ENCODE measurements at regions not wholly inside any gene's neighbourhood (a gene's known extent, or its start where the extent isn't known, plus 50 kb on each side); places are given as distances from the start of the nearest gene placed in this dataset.

DNA sequence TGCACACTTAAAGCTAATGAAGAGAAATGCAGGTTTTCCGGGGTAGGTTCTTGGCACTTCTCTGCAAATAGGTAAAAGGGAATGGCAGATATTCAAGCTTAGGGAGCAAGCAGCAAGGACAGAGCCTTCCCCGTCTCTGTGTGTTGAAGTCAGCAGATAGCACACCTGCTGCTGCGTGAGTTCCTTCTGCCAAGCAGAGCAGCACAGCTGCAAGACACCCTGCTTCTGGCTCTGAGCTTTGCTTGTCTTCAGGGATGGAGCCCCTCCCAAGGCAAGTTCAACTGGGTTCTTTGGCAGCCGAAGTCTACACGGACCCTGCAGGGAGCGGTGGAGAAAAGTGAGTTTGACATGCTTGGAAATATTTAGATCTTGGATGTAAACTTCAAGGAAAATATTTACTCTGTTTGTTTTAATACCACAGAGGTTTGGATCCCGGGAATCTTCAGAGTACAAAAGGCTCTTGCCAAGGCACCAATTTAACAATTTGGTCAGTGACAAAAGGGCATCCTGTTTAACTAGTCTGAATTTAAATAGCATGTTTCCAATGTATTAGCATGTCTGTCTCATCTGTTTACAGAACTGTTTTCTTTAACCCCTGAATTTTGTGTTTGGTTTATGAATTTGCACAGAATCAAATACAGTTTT lies 113.4 kb upstream of the KCNJ16 start:
- no peak overlapping the region for H3K27ac ChIP-seq (ENCODE audit: low read depth, low read length)
- H3K27me3 ChIP-seq (ENCODE audit: insufficient read depth, low read length) = no peaks in the 10 kb centered on the region
- no peaks in the 10 kb centered on the region for H3K4me1 ChIP-seq (ENCODE audit: control insufficient read depth, insufficient read depth, low read length, unreplicated experiment)
- H3K36me3 ChIP-seq (ENCODE audit: insufficient read depth, low read length) = no peaks in the 10 kb centered on the region
- H3K79me2 ChIP-seq (ENCODE audit: control insufficient read depth, insufficient read depth, low read length, unreplicated experiment) = no peaks in the 10 kb centered on the region
- no peak overlapping the region for H3K4me3 ChIP-seq (ENCODE audit: low read depth, low read length)
- no peak overlapping the region for H2AFZ ChIP-seq (ENCODE audit: low read length, unreplicated experiment)

DNA sequence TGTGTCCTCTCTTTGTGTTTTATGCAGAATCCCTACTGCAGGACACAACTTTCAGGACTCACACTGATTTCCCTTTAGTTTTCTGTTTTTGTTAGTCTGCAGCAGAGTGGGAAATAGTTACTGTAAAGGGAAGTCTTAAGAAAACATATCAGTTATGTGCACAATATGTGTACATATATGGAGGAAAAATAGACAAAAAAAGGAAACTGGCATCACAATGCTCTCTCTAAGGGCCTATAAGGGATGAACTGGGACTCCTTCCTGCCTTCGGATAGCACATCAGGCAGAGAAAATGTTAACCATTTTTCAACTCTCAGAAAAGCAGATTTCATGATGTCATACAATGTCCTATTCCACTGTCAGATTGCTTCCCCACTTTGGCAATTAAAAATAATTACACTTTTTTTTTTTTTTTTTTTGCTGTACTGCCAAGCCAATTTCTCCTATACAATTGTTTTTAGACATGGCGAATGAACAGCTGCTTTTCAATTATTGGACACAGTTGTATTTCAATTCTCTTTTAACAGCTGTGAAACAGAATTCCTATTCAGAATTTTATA lies 112.5 kb upstream of the KCNJ16 start:
- Histone ChIP-seq H3K27me3 (ENCODE audit: insufficient read depth, low read length) (no peaks in the 10 kb centered on the region), H2AFZ (ENCODE audit: low read length, unreplicated experiment) (no peak overlapping the region), H3K36me3 (ENCODE audit: insufficient read depth, low read length) (no peaks in the 10 kb centered on the region), H3K4me3 (ENCODE audit: low read depth, low read length) (no peak overlapping the region), H3K79me2 (ENCODE audit: control insufficient read depth, insufficient read depth, low read length, unreplicated experiment) (no peaks in the 10 kb centered on the region), H3K4me1 (ENCODE audit: control insufficient read depth, insufficient read depth, low read length, unreplicated experiment) (no peaks in the 10 kb centered on the region), H3K27ac (ENCODE audit: low read depth, low read length) (no peak overlapping the region)

DNA sequence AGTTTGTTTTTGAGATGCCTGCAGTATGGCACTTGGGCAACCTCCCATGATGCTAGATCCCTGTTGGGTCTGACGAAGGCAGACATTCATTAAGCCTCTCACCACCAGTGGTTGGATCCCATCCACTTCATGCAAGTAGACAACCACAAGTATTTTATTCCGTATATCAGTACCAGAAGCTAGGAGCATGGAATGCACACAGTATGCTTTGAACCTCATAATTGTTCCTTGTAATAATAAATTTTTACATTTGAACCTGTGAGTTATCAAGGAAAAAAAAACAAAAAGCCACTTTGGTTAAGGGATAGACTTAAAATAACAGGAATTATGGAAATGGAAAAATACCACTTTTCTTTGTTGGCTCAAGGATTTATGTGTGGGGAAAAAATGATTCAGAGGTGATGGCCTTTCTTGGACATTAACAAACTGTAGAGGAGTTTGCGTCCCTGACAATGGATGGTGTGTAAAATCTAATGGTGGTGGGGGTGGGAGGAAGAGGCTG lies 107.1 kb upstream of the KCNJ16 start:
- no peaks in the 10 kb centered on the region for H3K27me3 ChIP-seq (ENCODE audit: insufficient read depth, low read length)
- H3K4me3 ChIP-seq (ENCODE audit: low read depth, low read length) = no peak overlapping the region
- H2AFZ ChIP-seq (ENCODE audit: low read length, unreplicated experiment) = no peak overlapping the region
- H3K27ac ChIP-seq (ENCODE audit: low read depth, low read length) = 0 out of 2 replicates have a peak overlapping the region, but pooled peaks have one; percentile 9
- H3K4me1 ChIP-seq (ENCODE audit: control insufficient read depth, insufficient read depth, low read length, unreplicated experiment) = no peaks in the 10 kb centered on the region
- no peaks in the 10 kb centered on the region for H3K36me3 ChIP-seq (ENCODE audit: insufficient read depth, low read length)
- no peaks in the 10 kb centered on the region for H3K79me2 ChIP-seq (ENCODE audit: control insufficient read depth, insufficient read depth, low read length, unreplicated experiment)

DNA sequence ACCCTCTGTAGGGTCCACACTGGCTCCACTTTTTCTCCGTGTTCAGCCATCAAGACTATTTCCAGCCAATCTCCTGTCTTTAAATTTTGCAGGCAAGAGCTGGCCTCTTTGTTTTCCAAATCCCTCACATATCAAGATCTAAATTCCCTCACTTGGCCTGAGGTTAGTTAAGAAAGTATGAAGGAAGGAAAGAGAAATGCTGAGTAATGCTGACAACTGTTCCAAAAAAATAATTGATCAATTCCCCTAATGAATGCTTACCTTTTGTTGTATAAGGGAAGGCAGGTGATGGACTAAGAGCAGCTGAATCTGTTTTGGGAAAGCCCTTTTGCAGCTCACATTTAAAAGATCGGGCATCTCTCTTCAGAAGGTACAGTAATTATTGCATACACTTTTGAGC lies 105.1 kb upstream of the KCNJ16 start:
- no peak overlapping the region for H3K4me3 ChIP-seq (ENCODE audit: low read depth, low read length)
- H3K36me3 ChIP-seq (ENCODE audit: insufficient read depth, low read length) = no peaks in the 10 kb centered on the region
- H3K27me3 ChIP-seq (ENCODE audit: insufficient read depth, low read length) = no peaks in the 10 kb centered on the region
- no peaks in the 10 kb centered on the region for H3K4me1 ChIP-seq (ENCODE audit: control insufficient read depth, insufficient read depth, low read length, unreplicated experiment)
- no peaks in the 10 kb centered on the region for H3K79me2 ChIP-seq (ENCODE audit: control insufficient read depth, insufficient read depth, low read length, unreplicated experiment)
- no peak overlapping the region for H2AFZ ChIP-seq (ENCODE audit: low read length, unreplicated experiment)
- no peak overlapping the region for H3K27ac ChIP-seq (ENCODE audit: low read depth, low read length)

DNA sequence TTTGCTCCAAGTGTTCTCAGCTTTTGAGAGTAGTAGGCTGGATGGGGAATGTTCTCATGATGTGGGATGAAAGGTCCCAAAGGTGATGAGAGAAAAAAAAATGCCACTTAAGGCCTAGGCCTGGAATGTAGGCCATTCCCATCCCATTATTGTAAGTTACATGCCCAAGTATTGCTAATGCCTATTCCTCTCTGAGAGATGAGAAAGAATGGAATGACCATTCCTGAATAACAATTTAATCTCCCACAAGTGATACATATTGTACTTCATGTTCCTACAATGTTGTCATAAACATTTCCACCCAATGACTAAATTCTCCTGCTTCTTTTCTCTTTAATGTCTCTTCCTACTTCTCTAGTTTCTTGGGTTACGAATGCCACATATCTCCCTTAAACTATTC lies 102.8 kb upstream of the KCNJ16 start:
- no peak overlapping the region for H2AFZ ChIP-seq (ENCODE audit: low read length, unreplicated experiment)
- no peak overlapping the region for H3K27ac ChIP-seq (ENCODE audit: low read depth, low read length)
- H3K27me3 ChIP-seq (ENCODE audit: insufficient read depth, low read length) = no peaks in the 10 kb centered on the region
- H3K36me3 ChIP-seq (ENCODE audit: insufficient read depth, low read length) = no peaks in the 10 kb centered on the region
- no peaks in the 10 kb centered on the region for H3K4me1 ChIP-seq (ENCODE audit: control insufficient read depth, insufficient read depth, low read length, unreplicated experiment)
- no peaks in the 10 kb centered on the region for H3K79me2 ChIP-seq (ENCODE audit: control insufficient read depth, insufficient read depth, low read length, unreplicated experiment)
- no peak overlapping the region for H3K4me3 ChIP-seq (ENCODE audit: low read depth, low read length)

- Histone ChIP-seq H3K27me3 (ENCODE audit: insufficient read depth, low read length) (no peaks in the 10 kb centered on the region), H3K4me1 (ENCODE audit: control insufficient read depth, insufficient read depth, low read length, unreplicated experiment) (peaks cover 10% of the 10 kb centered on the region), H3K79me2 (ENCODE audit: control insufficient read depth, insufficient read depth, low read length, unreplicated experiment) (no peaks in the 10 kb centered on the region), H3K27ac (ENCODE audit: low read depth, low read length) (no peak overlapping the region), H3K36me3 (ENCODE audit: insufficient read depth, low read length) (no peaks in the 10 kb centered on the region), H3K4me3 (ENCODE audit: low read depth, low read length) (no peak overlapping the region), H2AFZ (ENCODE audit: low read length, unreplicated experiment) (no peak overlapping the region)
These were observed 99.2 kb upstream of the KCNJ16 start for GRCh38 chr17:69975808-69976207.

DNA sequence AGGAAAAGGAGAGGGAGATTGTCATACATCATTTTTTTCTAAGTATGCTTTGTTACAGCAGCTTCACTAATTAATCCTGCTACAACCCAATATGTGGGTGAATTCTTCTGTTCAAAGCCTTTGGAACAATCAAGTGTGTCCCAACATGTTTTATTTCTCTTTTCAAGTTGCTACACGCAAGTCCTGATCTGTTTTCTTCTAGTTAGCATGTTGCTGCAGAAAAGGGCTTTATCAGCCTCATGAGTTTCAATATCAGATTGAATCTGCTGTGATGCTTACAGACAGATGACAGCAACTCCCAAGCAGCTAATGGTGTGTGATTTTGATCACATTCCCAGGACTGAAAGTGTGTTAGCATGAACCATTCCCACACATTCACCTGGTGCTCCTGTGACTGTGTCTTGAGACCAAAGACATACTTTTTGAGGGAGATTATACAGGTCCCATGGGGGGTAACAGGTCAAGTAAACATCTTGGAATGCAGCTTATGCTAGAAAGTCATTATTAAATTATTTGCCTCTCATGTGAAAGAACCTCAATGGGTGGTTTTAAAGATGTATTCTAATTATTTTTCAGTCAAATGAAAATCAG lies 96.9 kb upstream of the KCNJ16 start:
- Histone ChIP-seq H2AFZ (ENCODE audit: low read length, unreplicated experiment) (no peak overlapping the region), H3K4me1 (ENCODE audit: control insufficient read depth, insufficient read depth, low read length, unreplicated experiment) (peaks cover 10% of the 10 kb centered on the region), H3K4me3 (ENCODE audit: low read depth, low read length) (no peak overlapping the region)

GRCh38 chr17:69981441-69981840 lies 93.6 kb upstream of the KCNJ16 start:
- Histone ChIP-seq H3K4me3 (ENCODE audit: low read depth, low read length) (no peak overlapping the region), H3K36me3 (ENCODE audit: insufficient read depth, low read length) (no peaks in the 10 kb centered on the region), H3K27me3 (ENCODE audit: insufficient read depth, low read length) (no peaks in the 10 kb centered on the region), H3K27ac (ENCODE audit: low read depth, low read length) (no peak overlapping the region), H3K79me2 (ENCODE audit: control insufficient read depth, insufficient read depth, low read length, unreplicated experiment) (no peaks in the 10 kb centered on the region), H2AFZ (ENCODE audit: low read length, unreplicated experiment) (no peak overlapping the region), H3K4me1 (ENCODE audit: control insufficient read depth, insufficient read depth, low read length, unreplicated experiment) (peaks cover 10% of the 10 kb centered on the region)

More for the DNA sequence above, 96.9 kb upstream of the KCNJ16 start:
- Histone ChIP-seq H3K36me3 (ENCODE audit: insufficient read depth, low read length) (no peaks in the 10 kb centered on the region), H3K79me2 (ENCODE audit: control insufficient read depth, insufficient read depth, low read length, unreplicated experiment) (no peaks in the 10 kb centered on the region), H3K27me3 (ENCODE audit: insufficient read depth, low read length) (no peaks in the 10 kb centered on the region), H3K27ac (ENCODE audit: low read depth, low read length) (no peak overlapping the region)

DNA sequence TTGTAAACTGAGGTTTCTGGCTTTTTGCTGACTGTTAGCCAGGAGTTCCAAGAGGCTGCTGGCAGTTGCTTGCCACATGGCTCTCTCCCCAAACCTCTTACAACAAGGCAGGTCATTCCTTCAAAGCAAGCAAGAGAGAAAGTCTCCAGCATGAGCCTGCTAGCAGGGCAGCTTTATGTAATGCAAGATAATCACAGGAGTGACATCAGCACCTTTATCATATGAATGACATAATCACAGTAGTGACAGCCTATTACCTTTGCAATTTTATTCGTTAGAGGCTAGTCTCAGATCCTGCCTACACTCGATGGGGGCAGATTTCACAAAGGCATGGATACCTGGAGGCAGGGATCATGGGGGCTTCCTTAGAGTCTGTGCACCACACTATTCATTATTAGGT lies 79.5 kb upstream of the KCNJ16 start:
- Histone ChIP-seq H3K36me3 (ENCODE audit: insufficient read depth, low read length) (no peaks in the 10 kb centered on the region), H3K27me3 (ENCODE audit: insufficient read depth, low read length) (no peaks in the 10 kb centered on the region), H3K79me2 (ENCODE audit: control insufficient read depth, insufficient read depth, low read length, unreplicated experiment) (no peaks in the 10 kb centered on the region), H3K4me3 (ENCODE audit: low read depth, low read length) (no peak overlapping the region), H3K4me1 (ENCODE audit: control insufficient read depth, insufficient read depth, low read length, unreplicated experiment) (peaks cover 15% of the 10 kb centered on the region), H2AFZ (ENCODE audit: low read length, unreplicated experiment) (no peak overlapping the region), H3K27ac (ENCODE audit: low read depth, low read length) (no peak overlapping the region)

GRCh38 chr17:69997332-69997731 lies 77.7 kb upstream of the KCNJ16 start:
- H3K79me2 ChIP-seq (ENCODE audit: control insufficient read depth, insufficient read depth, low read length, unreplicated experiment) = no peaks in the 10 kb centered on the region
- no peak overlapping the region for H3K27ac ChIP-seq (ENCODE audit: low read depth, low read length)
- H2AFZ ChIP-seq (ENCODE audit: low read length, unreplicated experiment) = no peak overlapping the region
- no peaks in the 10 kb centered on the region for H3K27me3 ChIP-seq (ENCODE audit: insufficient read depth, low read length)
- H3K4me1 ChIP-seq (ENCODE audit: control insufficient read depth, insufficient read depth, low read length, unreplicated experiment) = peaks cover 15% of the 10 kb centered on the region
- H3K36me3 ChIP-seq (ENCODE audit: insufficient read depth, low read length) = no peaks in the 10 kb centered on the region
- H3K4me3 ChIP-seq (ENCODE audit: low read depth, low read length) = no peak overlapping the region

GRCh38 chr17:69999253-69999652 lies 75.8 kb upstream of the KCNJ16 start:
- no peak overlapping the region for H3K4me3 ChIP-seq (ENCODE audit: low read depth, low read length)
- H3K4me1 ChIP-seq (ENCODE audit: control insufficient read depth, insufficient read depth, low read length, unreplicated experiment) = peaks cover 15% of the 10 kb centered on the region
- H2AFZ ChIP-seq (ENCODE audit: low read length, unreplicated experiment) = no peak overlapping the region
- H3K79me2 ChIP-seq (ENCODE audit: control insufficient read depth, insufficient read depth, low read length, unreplicated experiment) = no peaks in the 10 kb centered on the region
- H3K36me3 ChIP-seq (ENCODE audit: insufficient read depth, low read length) = no peaks in the 10 kb centered on the region
- no peaks in the 10 kb centered on the region for H3K27me3 ChIP-seq (ENCODE audit: insufficient read depth, low read length)
- no peak overlapping the region for H3K27ac ChIP-seq (ENCODE audit: low read depth, low read length)
